ENCODE measurements at regions not wholly inside any gene's neighbourhood (a gene's known extent, or its start where the extent isn't known, plus 50 kb on each side); places are given as distances from the start of the nearest gene placed in this dataset.
"Not testable (repeated sequence)": the region's sequence is repeated elsewhere in the genome, so short reads cannot be mapped to it uniquely, and the experiment has no call there.

GRCh38 chr2:107747964-107748583 is 78.6 kb upstream of the RGPD4 start:
- DNase-seq (ENCODE audit: low read depth, low spot score) = no peak

GRCh38 chr2:107751936-107752335 is 74.8 kb upstream of the RGPD4 start:
- no peak for DNase-seq (ENCODE audit: low read depth, low spot score)

GRCh38 chr2:107753806-107754205 is 72.9 kb upstream of the RGPD4 start:
- DNase-seq (ENCODE audit: low read depth, low spot score) = not testable (repeated sequence)

GRCh38 chr2:107757223-107757622 is 69.5 kb upstream of the RGPD4 start:
- no peak for DNase-seq (ENCODE audit: low read depth, low spot score)

GRCh38 chr2:107760620-107761364 is 65.9 kb upstream of the RGPD4 start:
- DNase-seq (ENCODE audit: low read depth, low spot score) = no peak

GRCh38 chr2:107772353-107772752 is 54.3 kb upstream of the RGPD4 start:
- DNase-seq (ENCODE audit: low read depth, low spot score) = no peak

GRCh38 chr2:107775211-107775610 is 51.5 kb upstream of the RGPD4 start:
- no peak for DNase-seq (ENCODE audit: low read depth, low spot score)

GRCh38 chr2:107775791-107776190 is 50.9 kb upstream of the RGPD4 start:
- DNase-seq (ENCODE audit: low read depth, low spot score) = no peak

- no peak for DNase-seq (ENCODE audit: low read depth, low spot score)
These were observed 50.3 kb upstream of the RGPD4 start for GRCh38 chr2:107776362-107776761.
